ENCODE measurements at regions not wholly inside any gene's neighbourhood (a gene's known extent, or its start where the extent isn't known, plus 50 kb on each side); places are given as distances from the start of the nearest gene placed in this dataset.
"Not testable (repeated sequence)": the region's sequence is repeated elsewhere in the genome, so short reads cannot be mapped to it uniquely, and the experiment has no call there.

DNA sequence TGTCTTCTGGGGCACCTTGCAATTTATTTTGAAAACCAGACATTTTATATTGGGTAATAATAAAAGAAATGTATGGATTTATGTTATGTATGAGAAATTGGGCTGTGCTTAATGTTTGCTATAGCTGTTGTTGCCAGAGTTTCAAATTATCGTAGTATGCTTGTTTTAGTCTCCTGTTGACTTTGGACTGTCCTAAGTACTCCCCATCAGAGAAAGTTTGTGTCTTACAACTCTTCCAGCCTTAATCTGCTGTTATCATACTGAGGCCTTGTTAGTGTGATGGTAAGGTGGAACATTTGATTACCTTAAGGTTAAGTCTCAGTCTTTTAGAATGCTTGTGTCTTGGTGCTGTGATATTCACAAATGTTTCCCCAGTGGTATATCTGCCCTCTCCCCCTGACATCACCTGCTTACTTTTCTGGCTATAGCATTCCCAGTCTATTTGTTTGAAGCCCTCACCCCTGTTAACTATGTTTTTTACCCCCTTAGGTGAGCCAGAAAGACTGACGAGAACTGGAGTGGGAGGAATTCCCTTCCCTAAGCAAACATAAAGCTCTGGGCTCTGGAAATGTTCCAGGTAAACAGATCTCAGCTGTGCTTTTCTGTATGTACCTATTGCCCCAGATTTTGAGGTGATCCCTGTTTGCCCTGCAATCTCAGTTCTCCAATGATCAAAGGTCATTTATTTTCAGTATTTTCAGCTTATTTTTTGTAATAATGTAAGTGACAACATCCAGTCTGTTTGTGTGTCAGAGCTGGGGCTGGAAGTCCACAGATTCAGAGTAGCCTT lies 581.1 kb upstream of the CITED2 start:
- TF ChIP-seq, protein P1, sequence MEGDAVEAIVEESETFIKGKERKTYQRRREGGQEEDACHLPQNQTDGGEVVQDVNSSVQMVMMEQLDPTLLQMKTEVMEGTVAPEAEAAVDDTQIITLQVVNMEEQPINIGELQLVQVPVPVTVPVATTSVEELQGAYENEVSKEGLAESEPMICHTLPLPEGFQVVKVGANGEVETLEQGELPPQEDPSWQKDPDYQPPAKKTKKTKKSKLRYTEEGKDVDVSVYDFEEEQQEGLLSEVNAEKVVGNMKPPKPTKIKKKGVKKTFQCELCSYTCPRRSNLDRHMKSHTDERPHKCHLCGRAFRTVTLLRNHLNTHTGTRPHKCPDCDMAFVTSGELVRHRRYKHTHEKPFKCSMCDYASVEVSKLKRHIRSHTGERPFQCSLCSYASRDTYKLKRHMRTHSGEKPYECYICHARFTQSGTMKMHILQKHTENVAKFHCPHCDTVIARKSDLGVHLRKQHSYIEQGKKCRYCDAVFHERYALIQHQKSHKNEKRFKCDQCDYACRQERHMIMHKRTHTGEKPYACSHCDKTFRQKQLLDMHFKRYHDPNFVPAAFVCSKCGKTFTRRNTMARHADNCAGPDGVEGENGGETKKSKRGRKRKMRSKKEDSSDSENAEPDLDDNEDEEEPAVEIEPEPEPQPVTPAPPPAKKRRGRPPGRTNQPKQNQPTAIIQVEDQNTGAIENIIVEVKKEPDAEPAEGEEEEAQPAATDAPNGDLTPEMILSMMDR (IDR thresholded peaks at IDR 0.05; ENCODE audit: insufficient read depth, low read length, severe bottlenecking): no peak
- no peak overlapping the region for H3K4me3 ChIP-seq (ENCODE audit: low read depth, low read length)
- H3K27me3 ChIP-seq (ENCODE audit: control insufficient read depth, insufficient read depth, low read length): no peaks in the 10 kb centered on the region
- no peaks in the 10 kb centered on the region for H3K36me3 ChIP-seq (ENCODE audit: control insufficient read depth, insufficient read depth, low read length)
- no peak for FAIRE-seq
- no peak for DNase-seq (ENCODE audit: low read depth)

DNA sequence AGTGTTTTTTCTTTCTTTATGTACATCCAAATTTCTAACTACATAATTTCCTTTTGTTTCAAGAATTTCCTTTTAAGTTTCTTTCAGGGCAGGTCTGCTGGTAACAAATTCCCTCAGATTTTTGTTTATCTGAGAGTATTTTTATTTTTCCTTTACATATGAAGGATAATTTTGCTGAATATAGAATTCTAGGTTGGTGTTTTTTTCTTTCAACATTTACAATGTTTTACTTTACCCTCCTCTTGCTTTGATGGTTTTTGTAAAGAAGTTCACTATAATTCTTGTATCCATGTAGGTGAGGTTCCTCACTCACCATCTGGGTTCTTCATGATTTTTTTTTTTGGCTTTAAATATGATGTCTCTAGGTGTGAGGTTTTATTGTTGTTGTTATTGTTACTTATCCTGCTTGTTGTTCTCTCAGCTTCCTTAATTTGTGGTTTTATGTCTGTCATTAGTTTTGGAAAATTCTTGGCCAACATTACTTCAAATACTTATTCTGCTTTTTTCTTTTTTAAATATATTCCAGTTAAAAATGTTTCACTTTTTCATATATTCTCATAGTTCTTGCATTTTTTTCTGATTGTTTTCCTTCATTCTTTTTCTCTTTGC lies 580.1 kb upstream of the CITED2 start:
- DNase-seq (ENCODE audit: low read depth) (no peak), FAIRE-seq (no peak)
- H3K36me3 ChIP-seq (ENCODE audit: control insufficient read depth, insufficient read depth, low read length): no peaks in the 10 kb centered on the region
- no peaks in the 10 kb centered on the region for H3K27me3 ChIP-seq (ENCODE audit: control insufficient read depth, insufficient read depth, low read length)
- H3K4me3 ChIP-seq (ENCODE audit: low read depth, low read length): no peak overlapping the region
- TF ChIP-seq, protein P1 (IDR thresholded peaks at IDR 0.05; ENCODE audit: insufficient read depth, low read length, severe bottlenecking): no peak

DNA sequence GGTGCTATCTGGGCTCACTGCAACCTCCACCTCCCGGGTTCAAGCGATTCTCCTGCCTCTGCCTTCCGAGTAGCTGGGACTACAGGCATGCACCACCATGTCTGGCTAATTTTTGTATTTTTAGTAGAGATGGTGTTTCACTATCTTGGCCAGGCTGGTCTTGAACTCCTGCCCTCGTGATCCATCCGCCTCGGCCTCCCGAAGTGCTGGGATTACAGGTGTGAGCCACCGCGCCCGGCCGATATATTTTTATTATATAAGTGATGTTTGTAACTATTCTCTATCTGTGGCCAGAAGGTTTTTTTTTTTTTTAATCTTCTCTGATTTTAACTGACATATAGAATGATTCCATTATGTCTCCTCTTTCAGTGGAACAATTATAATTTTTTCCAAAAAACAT lies 579.3 kb upstream of the CITED2 start:
- not testable (repeated sequence) for H3K4me3 ChIP-seq (ENCODE audit: low read depth, low read length); H3K36me3 ChIP-seq (ENCODE audit: control insufficient read depth, insufficient read depth, low read length); H3K27me3 ChIP-seq (ENCODE audit: control insufficient read depth, insufficient read depth, low read length); FAIRE-seq; DNase-seq (ENCODE audit: low read depth)

DNA sequence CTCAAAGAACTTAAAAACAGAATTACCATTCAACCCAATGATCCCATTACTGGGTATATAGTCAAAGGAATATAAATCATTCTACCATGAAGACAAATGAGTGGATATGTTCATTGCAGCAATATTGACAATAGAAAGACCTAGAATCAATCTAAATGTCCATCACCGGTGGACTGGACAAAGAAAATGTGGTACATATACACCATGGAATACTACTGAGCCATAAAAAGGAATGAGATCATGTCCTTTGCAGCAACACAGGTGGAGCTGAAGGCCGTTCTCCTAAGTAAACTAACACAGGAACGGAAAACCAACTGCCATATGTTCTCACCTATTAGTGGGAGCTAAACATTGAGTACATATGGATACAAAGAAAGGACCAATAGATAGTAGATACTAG lies 576.7 kb upstream of the CITED2 start:
- no peak overlapping the region for H3K4me3 ChIP-seq (ENCODE audit: low read depth, low read length)
- H3K27me3 ChIP-seq (ENCODE audit: control insufficient read depth, insufficient read depth, low read length): no peaks in the 10 kb centered on the region
- DNase-seq (ENCODE audit: low read depth) (no peak), FAIRE-seq (no peak)
- no peaks in the 10 kb centered on the region for H3K36me3 ChIP-seq (ENCODE audit: control insufficient read depth, insufficient read depth, low read length)
- TF ChIP-seq, protein P1 (IDR thresholded peaks at IDR 0.05; ENCODE audit: insufficient read depth, low read length, severe bottlenecking): no peak

DNA sequence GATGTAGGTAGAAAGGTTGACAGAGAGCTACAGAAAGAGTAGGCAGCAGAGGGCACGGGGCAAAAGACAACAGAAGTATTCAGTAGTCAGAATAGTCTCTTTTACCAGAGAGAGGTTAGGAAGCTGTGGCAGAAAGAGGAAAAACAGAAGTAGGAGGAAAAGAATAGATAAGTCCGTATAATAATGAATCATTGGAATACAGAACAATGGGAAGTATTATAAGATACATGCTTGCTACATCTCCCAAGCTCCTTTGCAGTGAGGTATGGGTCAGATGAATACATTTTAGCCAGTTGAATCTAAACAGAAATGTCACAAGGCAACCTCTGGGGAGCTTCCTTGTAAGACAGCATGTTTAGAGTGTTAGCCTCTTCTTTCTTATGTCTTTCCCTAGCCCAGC lies 570.5 kb upstream of the CITED2 start:
- FAIRE-seq: no peak
- Histone ChIP-seq H3K36me3 (ENCODE audit: control insufficient read depth, insufficient read depth, low read length) (no peaks in the 10 kb centered on the region), H3K4me3 (ENCODE audit: low read depth, low read length) (no peak overlapping the region), H3K27me3 (ENCODE audit: control insufficient read depth, insufficient read depth, low read length) (no peaks in the 10 kb centered on the region)
- no peak for DNase-seq (ENCODE audit: low read depth)
- TF ChIP-seq, protein P1 (IDR thresholded peaks at IDR 0.05; ENCODE audit: insufficient read depth, low read length, severe bottlenecking): no peak

DNA sequence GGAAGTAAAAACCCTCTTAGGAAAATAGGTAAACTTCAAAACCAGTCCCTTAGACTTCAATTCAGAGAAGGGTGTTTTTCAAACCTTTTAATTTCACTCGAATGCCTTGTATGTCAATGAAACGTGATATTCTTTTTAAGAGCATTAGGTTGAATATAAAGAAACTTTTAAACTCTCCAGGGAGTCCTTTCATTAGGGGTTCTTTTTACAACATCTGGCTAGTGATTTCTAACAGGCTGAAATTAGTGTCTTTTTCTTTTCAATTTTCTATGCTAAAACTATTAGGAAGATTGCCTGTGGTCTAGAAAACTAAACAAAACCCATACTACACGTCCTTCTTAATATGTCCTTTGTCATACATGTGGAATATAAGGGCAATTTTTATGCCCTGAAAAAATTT lies 569.7 kb upstream of the CITED2 start:
- TF ChIP-seq, protein P1 (IDR thresholded peaks at IDR 0.05; ENCODE audit: insufficient read depth, low read length, severe bottlenecking): no peak
- no peak for FAIRE-seq
- no peak for DNase-seq (ENCODE audit: low read depth)
- Histone ChIP-seq H3K27me3 (ENCODE audit: control insufficient read depth, insufficient read depth, low read length) (no peaks in the 10 kb centered on the region), H3K4me3 (ENCODE audit: low read depth, low read length) (no peak overlapping the region), H3K36me3 (ENCODE audit: control insufficient read depth, insufficient read depth, low read length) (no peaks in the 10 kb centered on the region)

Measured in bronchial epithelial cell (primary cell).